Upper lobe of left lung (tissue), 6 donors: ENCODE measurements at regions not wholly inside any gene's neighbourhood (a gene's known extent, or its start where the extent isn't known, plus 50 kb on each side); places are given as distances from the start of the nearest gene placed in this dataset.

Experiments
- ATAC-seq, 2 donors: fragments of 200-7000 bp; cut with Tn5 transposase; one replicate each; pipeline ENCODE4 v1.9.1; 2022; ENCODE audit warnings: mild to moderate bottlenecking in 2 of 2, moderate library complexity in 2 of 2; ENCODE audit not compliant: low FRiP score in 2 of 2
- DNase-seq, 2 donors: peaks; one replicate each; pipeline ENCODE4 v3.0.0-alpha.2; 2019 to 2020
- H3K27ac ChIP-seq, 4 donors: fragments of 200-600 bp; sonication (generic); one replicate each; pipeline ENCODE4 v1.5.1; 2016 to 2019
- H3K27me3 ChIP-seq, 4 donors: fragments of 200-600 bp; sonication (generic); one replicate each; pipeline ENCODE4 v1.5.1; 2017 to 2019
- H3K36me3 ChIP-seq, 4 donors: fragments of 200-600 bp; sonication (generic); one replicate each; pipeline ENCODE4 v1.5.1; 2016 to 2019
- H3K4me1 ChIP-seq, 4 donors: fragments of 200-600 bp; sonication (generic); one replicate each; pipeline ENCODE4 v1.5.1; 2018 to 2019
- H3K4me3 ChIP-seq, 4 donors: fragments of 200-600 bp; sonication (generic); one replicate each; pipeline ENCODE4 v1.5.1; 2017 to 2019; ENCODE audit warnings: mild to moderate bottlenecking in 2 of 4, moderate library complexity in 1 of 4
- H3K9me3 ChIP-seq, 4 donors: fragments of 200-600 bp; sonication (generic); one replicate each; pipeline ENCODE4 v1.5.1; 2018 to 2019
- CTCF ChIP-seq, 6 experiments: fragments of 450-650 bp in 4 of 6; fragments of 200-600 bp in 2 of 6; sonication (generic) in 2 of 6; IDR thresholded peaks; one replicate each; pipeline ENCODE4 v1.5.1; 2016 to 2019; ENCODE audit warnings: antibody characterized with exemption in 6 of 6
- EP300 ChIP-seq, 4 donors: sonication (generic); formaldehyde crosslinking; IDR thresholded peaks; one replicate each; pipeline ENCODE4 v1.5.1; 2017; ENCODE audit warnings: antibody characterized with exemption in 4 of 4, control low read depth in 2 of 4
- POLR2A ChIP-seq, 4 donors: fragments of 450-650 bp; IDR thresholded peaks; one replicate each; pipeline ENCODE4 v1.5.1; 2016 to 2017; ENCODE audit warnings: antibody characterized with exemption in 4 of 4, mild to moderate bottlenecking in 2 of 4
- POLR2AphosphoS5 ChIP-seq, 2 donors: sonication (generic); formaldehyde crosslinking; IDR thresholded peaks; one replicate each; pipeline ENCODE4 v1.5.1; 2017; ENCODE audit warnings: antibody characterized with exemption in 2 of 2
- WGBS, 2 donors: methylation state at CpG; one replicate each; pipeline ENCODE4 v1.1.5; 2017 to 2018; 5-methylcytosine and 5-hydroxymethylcytosine counted together
- donor health status: DM: no; HTN: no; CAD: no; lungs with moderate emphysema.
- donor health status: DM: no; HTN: yes; CAD: no; lungs with severe emphysema.

- DNase-seq = no peak
- no peaks in the 10 kb centered on the region for H3K4me1 ChIP-seq
- no peak overlapping the region for H3K4me3 ChIP-seq
- no peak for TF ChIP-seq CTCF (IDR thresholded peaks at IDR 0.05)
- no peak for TF ChIP-seq POLR2AphosphoS5 (IDR thresholded peaks at IDR 0.05)
- TF ChIP-seq POLR2A (IDR thresholded peaks at IDR 0.05) = no peak
- no peak for TF ChIP-seq EP300 (IDR thresholded peaks at IDR 0.05)
- H3K27ac ChIP-seq = no peak overlapping the region
- H3K27me3 ChIP-seq = no peaks in the 10 kb centered on the region
- no peaks in the 10 kb centered on the region for H3K9me3 ChIP-seq
- ATAC-seq = no peak
- no peaks in the 10 kb centered on the region for H3K36me3 ChIP-seq
Measured at GRCh38 chr1:34426325-34426896, 249.7 kb downstream of the C1orf94 start.

GRCh38 chr1:34427170-34427569 is 250.5 kb downstream of the C1orf94 start:
- H3K27ac ChIP-seq = no peak overlapping the region
- DNase-seq = no peak
- no peaks in the 10 kb centered on the region for H3K27me3 ChIP-seq
- H3K36me3 ChIP-seq = no peaks in the 10 kb centered on the region
- H3K4me3 ChIP-seq = no peak overlapping the region
- no peaks in the 10 kb centered on the region for H3K4me1 ChIP-seq
- no peaks in the 10 kb centered on the region for H3K9me3 ChIP-seq
- 88% methylated on average over 4 of the region's 4 CpGs; no CpG with 5 or more reads in 1 of the 2 donors for WGBS, 2 donors
- TF ChIP-seq EP300 (IDR thresholded peaks at IDR 0.05) = no peak
- TF ChIP-seq POLR2AphosphoS5 (IDR thresholded peaks at IDR 0.05) = no peak
- no peak for TF ChIP-seq CTCF (IDR thresholded peaks at IDR 0.05)
- TF ChIP-seq POLR2A (IDR thresholded peaks at IDR 0.05) = no peak
- no peak for ATAC-seq

DNA sequence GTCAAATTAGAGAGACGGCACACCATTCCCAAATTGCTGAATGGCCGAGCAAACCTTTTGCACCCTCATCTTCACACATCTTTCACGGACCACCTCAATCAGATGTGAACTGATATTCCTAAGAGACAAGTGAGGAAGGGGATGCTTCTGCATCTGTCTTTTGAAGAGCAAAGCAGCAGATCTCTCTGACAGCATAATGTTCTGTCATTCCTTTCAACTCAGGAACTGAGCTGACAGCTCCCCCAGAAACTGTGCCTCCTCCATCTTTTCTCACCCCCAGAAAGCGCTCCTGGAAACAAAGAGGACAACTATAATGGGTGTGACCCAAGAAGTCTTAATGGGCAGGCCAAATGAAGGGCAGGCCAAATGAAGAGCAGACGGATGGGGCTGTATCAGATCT is 256.4 kb downstream of the C1orf94 start:
- Histone ChIP-seq H3K4me3 (no peak overlapping the region), H3K4me1 (no peaks in the 10 kb centered on the region), H3K9me3 (no peaks in the 10 kb centered on the region), H3K27me3 (no peaks in the 10 kb centered on the region), H3K36me3 (no peaks in the 10 kb centered on the region), H3K27ac (no peak overlapping the region)
- DNase-seq (no peak), ATAC-seq (no peak)
- no peak for TF ChIP-seq POLR2AphosphoS5 (IDR thresholded peaks at IDR 0.05)
- no peak for TF ChIP-seq EP300 (IDR thresholded peaks at IDR 0.05)
- TF ChIP-seq CTCF (IDR thresholded peaks at IDR 0.05) = no peak
- no peak for TF ChIP-seq POLR2A (IDR thresholded peaks at IDR 0.05)
- WGBS, 2 donors = 84 to 88% methylated on average over 5 of the region's 5 CpGs

- H3K9me3 ChIP-seq = no peaks in the 10 kb centered on the region
- no peak overlapping the region for H3K4me3 ChIP-seq
- TF ChIP-seq EP300 (IDR thresholded peaks at IDR 0.05) (no peak), CTCF (IDR thresholded peaks at IDR 0.05) (no peak), POLR2A (IDR thresholded peaks at IDR 0.05) (no peak), POLR2AphosphoS5 (IDR thresholded peaks at IDR 0.05) (no peak)
- DNase-seq = no peak
- H3K27ac ChIP-seq = no peak overlapping the region
- H3K4me1 ChIP-seq = no peaks in the 10 kb centered on the region
- WGBS, 2 donors = 73 to 78% methylated on average over 3 of the region's 3 CpGs
- no peaks in the 10 kb centered on the region for H3K27me3 ChIP-seq
- H3K36me3 ChIP-seq = no peaks in the 10 kb centered on the region
- ATAC-seq = no peak
Measured at GRCh38 chr1:34436836-34437235, 260.1 kb downstream of the C1orf94 start.
